MM.1S (cell line): ENCODE measurements at regions not wholly inside any gene's neighbourhood (a gene's known extent, or its start where the extent isn't known, plus 50 kb on each side); places are given as distances from the start of the nearest gene placed in this dataset.

Experiments used
- DNase-seq: peaks from one replicate; pipeline ENCODE4 v3.0.0-alpha.2; 2015
- H2AFZ ChIP-seq: fragments of 300-600 bp; sonication (generic); 2 replicates; pipeline ENCODE4 v1.6.0; 2016; ENCODE audit warnings: antibody characterized with exemption, low read length
- H3F3A ChIP-seq: fragments of 300-600 bp; sonication (generic); 2 replicates; pipeline ENCODE4 v1.6.1; 2016; ENCODE audit warnings: mild to moderate bottlenecking, antibody characterized with exemption, low read length, moderate library complexity, mixed read lengths; ENCODE audit not compliant: insufficient read depth
- H3K27ac ChIP-seq: fragments of 300-600 bp; sonication (generic); 2 replicates; pipeline ENCODE4 v1.5.1; 2016; ENCODE audit warnings: mild to moderate bottlenecking, low read length
- H3K27me3 ChIP-seq: fragments of 300-600 bp; sonication (generic); replicated peaks from 2 replicates; pipeline ENCODE4 v1.6.0; 2016; ENCODE audit warnings: low read length; ENCODE audit not compliant: insufficient read depth
- H3K36me3 ChIP-seq: fragments of 300-600 bp; sonication (generic); replicated peaks from 2 replicates; pipeline ENCODE4 v1.6.1; 2016; ENCODE audit warnings: mild to moderate bottlenecking, low read length, mixed read lengths; ENCODE audit not compliant: insufficient read depth
- H3K4me1 ChIP-seq: fragments of 300-600 bp; sonication (generic); 2 replicates; pipeline ENCODE4 v1.6.1; 2016; ENCODE audit warnings: low read length, mixed read lengths
- H3K4me2 ChIP-seq: fragments of 300-600 bp; sonication (generic); 2 replicates; pipeline ENCODE4 v1.6.0; 2016; ENCODE audit warnings: low read depth, low read length
- H3K4me3 ChIP-seq: fragments of 300-600 bp; sonication (generic); 2 replicates; pipeline ENCODE4 v1.5.1; 2016; ENCODE audit warnings: low read length, mixed read lengths
- H3K79me2 ChIP-seq: fragments of 300-600 bp; sonication (generic); 2 replicates; pipeline ENCODE4 v1.6.1; 2016; ENCODE audit warnings: mixed run types, low read length, mixed read lengths
- H3K9ac ChIP-seq: fragments of 300-600 bp; sonication (generic); 2 replicates; pipeline ENCODE4 v1.6.1; 2016; ENCODE audit warnings: low read length, mixed read lengths
- H3K9me2 ChIP-seq: fragments of 300-600 bp; sonication (generic); replicated peaks from 2 replicates; pipeline ENCODE4 v1.6.1; 2016; ENCODE audit warnings: mild to moderate bottlenecking, low read length, mixed read lengths; ENCODE audit not compliant: insufficient read depth
- H3K9me3 ChIP-seq: fragments of 300-600 bp; sonication (generic); replicated peaks from 2 replicates; pipeline ENCODE4 v1.6.1; 2016; ENCODE audit warnings: mild to moderate bottlenecking, low read length, mixed read lengths; ENCODE audit not compliant: insufficient read depth
- H4K20me1 ChIP-seq: fragments of 300-600 bp; sonication (generic); 2 replicates; pipeline ENCODE4 v1.6.1; 2016; ENCODE audit warnings: mild to moderate bottlenecking, low read length, moderate library complexity, mixed read lengths; ENCODE audit not compliant: insufficient read depth
- EZH2 ChIP-seq: fragments of 300-600 bp; sonication (generic); optimal IDR thresholded peaks from 2 replicates; pipeline ENCODE3; 2017; ENCODE audit warnings: low read depth, mild to moderate bottlenecking, antibody characterized with exemption, low read length, mixed read lengths
- EZH2phosphoT487 ChIP-seq: fragments of 300-600 bp; sonication (generic); IDR thresholded peaks from 2 replicates; pipeline ENCODE4 v1.6.1; 2018; ENCODE audit warnings: antibody characterized with exemption, low read length
- TF ChIP-seq, protein P1 (sequence below): fragments of 300-600 bp; sonication (generic); IDR thresholded peaks from 2 replicates; pipeline ENCODE4 v1.5.1; 2016; ENCODE audit warnings: antibody characterized with exemption, low read length, mixed read lengths

DNA sequence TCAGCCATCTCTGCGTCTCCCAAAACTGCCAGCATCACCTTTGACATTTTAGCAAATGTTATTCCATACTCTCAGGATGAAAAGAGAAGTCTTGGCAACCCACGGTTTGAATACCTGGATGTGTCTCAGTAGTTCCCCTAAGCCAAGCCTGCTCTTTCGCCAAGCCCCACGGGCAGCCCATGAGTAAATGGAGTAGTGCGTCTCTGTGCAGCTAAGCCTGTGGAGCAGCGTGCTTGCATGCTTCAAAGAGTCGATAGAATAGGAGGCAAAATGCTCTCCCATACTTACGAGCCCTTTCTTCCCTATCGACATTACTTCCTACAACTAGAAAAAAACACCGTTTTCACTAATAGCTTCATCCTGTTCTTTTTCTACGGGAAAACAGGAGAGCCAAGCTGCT lies 634.5 kb upstream of the TMEM132C start:
- Histone ChIP-seq H3K9ac (no peak overlapping the region), H3K4me1 (no peaks in the 10 kb centered on the region), H3K4me3 (no peak overlapping the region), H3K27me3 (no peaks in the 10 kb centered on the region), H3K36me3 (no peaks in the 10 kb centered on the region), H3F3A (no peaks in the 10 kb centered on the region), H3K9me2 (no peaks in the 10 kb centered on the region), H4K20me1 (no peaks in the 10 kb centered on the region), H3K79me2 (no peaks in the 10 kb centered on the region), H3K27ac (no peak overlapping the region), H2AFZ (no peak overlapping the region), H3K9me3 (no peaks in the 10 kb centered on the region), H3K4me2 (no peak overlapping the region)
- DNase-seq = no peak
- TF ChIP-seq EZH2phosphoT487 (no peak), EZH2 (no peak)
- TF ChIP-seq, protein P1, sequence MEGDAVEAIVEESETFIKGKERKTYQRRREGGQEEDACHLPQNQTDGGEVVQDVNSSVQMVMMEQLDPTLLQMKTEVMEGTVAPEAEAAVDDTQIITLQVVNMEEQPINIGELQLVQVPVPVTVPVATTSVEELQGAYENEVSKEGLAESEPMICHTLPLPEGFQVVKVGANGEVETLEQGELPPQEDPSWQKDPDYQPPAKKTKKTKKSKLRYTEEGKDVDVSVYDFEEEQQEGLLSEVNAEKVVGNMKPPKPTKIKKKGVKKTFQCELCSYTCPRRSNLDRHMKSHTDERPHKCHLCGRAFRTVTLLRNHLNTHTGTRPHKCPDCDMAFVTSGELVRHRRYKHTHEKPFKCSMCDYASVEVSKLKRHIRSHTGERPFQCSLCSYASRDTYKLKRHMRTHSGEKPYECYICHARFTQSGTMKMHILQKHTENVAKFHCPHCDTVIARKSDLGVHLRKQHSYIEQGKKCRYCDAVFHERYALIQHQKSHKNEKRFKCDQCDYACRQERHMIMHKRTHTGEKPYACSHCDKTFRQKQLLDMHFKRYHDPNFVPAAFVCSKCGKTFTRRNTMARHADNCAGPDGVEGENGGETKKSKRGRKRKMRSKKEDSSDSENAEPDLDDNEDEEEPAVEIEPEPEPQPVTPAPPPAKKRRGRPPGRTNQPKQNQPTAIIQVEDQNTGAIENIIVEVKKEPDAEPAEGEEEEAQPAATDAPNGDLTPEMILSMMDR = no peak

DNA sequence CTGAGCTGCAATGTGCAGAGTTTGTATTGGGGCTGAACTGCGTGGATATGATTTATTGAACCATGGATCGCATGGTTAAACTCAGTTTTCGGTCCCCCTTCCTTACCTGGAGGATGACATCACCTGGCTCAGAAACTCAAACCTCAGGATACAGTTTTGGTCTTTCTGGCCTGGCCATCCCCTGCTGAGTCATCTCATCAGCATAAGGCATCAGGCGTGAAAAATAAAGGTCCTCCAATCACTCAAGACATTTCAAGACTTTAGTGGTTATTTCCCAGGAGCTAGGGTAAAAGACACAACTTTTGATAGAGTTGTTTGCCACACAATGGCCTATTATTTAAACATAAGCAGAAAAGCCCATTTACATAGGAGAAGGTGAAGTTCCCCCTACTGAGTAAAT lies 631.1 kb upstream of the TMEM132C start:
- Histone ChIP-seq H4K20me1 (no peaks in the 10 kb centered on the region), H3K4me1 (no peaks in the 10 kb centered on the region), H3K9ac (no peak overlapping the region), H3F3A (no peaks in the 10 kb centered on the region), H3K27me3 (no peaks in the 10 kb centered on the region), H3K79me2 (no peaks in the 10 kb centered on the region), H3K27ac (no peak overlapping the region), H2AFZ (no peak overlapping the region), H3K4me2 (no peak overlapping the region), H3K9me2 (no peaks in the 10 kb centered on the region), H3K4me3 (no peak overlapping the region), H3K9me3 (no peaks in the 10 kb centered on the region), H3K36me3 (no peaks in the 10 kb centered on the region)
- TF ChIP-seq, protein P1 = no peak
- TF ChIP-seq EZH2 (no peak), EZH2phosphoT487 (no peak)
- DNase-seq = no peak

DNA sequence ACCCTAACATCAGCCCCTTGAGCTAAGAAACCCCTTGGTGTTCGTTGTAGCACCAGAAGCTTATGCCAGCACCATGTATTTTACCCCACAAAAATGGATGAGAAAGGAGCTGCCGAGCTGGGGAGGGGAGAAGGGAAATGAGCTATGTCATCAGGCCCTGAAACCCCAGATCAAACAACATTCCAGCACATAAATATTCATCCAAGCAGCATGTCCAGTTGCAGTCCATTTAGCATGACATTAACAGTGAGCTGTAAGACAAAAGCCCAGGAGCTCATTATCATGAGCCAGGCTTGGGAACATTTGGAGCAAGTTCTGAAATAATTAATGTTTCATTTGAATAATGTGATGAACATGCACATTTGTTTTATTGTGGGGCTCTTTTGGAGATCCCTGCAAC lies 630.1 kb upstream of the TMEM132C start:
- TF ChIP-seq EZH2phosphoT487 = no peak
- TF ChIP-seq EZH2 = no peak
- TF ChIP-seq, protein P1 = no peak
- Histone ChIP-seq H4K20me1 (no peaks in the 10 kb centered on the region), H3K4me1 (no peaks in the 10 kb centered on the region), H3K9ac (no peak overlapping the region), H3K9me2 (no peaks in the 10 kb centered on the region), H3K79me2 (no peaks in the 10 kb centered on the region), H3F3A (no peaks in the 10 kb centered on the region), H3K4me3 (no peak overlapping the region), H3K36me3 (no peaks in the 10 kb centered on the region), H3K27me3 (no peaks in the 10 kb centered on the region), H2AFZ (no peak overlapping the region), H3K27ac (no peak overlapping the region), H3K9me3 (no peaks in the 10 kb centered on the region), H3K4me2 (no peak overlapping the region)
- no peak for DNase-seq
